GM19397 (cell line): ENCODE measurements at regions not wholly inside any gene's neighbourhood (a gene's known extent, or its start where the extent isn't known, plus 50 kb on each side); places are given as distances from the start of the nearest gene placed in this dataset.
"Not testable (repeated sequence)": the region's sequence is repeated elsewhere in the genome, so short reads cannot be mapped to it uniquely, and the experiment has no call there.

Source experiments
- ATAC-seq: cut with Tn5 transposase; IDR thresholded peaks from one replicate; pipeline ENCODE4 v1.9.1; 2021; ENCODE audit warnings: mild to moderate bottlenecking, moderate library complexity; ENCODE audit not compliant: unreplicated experiment

DNA sequence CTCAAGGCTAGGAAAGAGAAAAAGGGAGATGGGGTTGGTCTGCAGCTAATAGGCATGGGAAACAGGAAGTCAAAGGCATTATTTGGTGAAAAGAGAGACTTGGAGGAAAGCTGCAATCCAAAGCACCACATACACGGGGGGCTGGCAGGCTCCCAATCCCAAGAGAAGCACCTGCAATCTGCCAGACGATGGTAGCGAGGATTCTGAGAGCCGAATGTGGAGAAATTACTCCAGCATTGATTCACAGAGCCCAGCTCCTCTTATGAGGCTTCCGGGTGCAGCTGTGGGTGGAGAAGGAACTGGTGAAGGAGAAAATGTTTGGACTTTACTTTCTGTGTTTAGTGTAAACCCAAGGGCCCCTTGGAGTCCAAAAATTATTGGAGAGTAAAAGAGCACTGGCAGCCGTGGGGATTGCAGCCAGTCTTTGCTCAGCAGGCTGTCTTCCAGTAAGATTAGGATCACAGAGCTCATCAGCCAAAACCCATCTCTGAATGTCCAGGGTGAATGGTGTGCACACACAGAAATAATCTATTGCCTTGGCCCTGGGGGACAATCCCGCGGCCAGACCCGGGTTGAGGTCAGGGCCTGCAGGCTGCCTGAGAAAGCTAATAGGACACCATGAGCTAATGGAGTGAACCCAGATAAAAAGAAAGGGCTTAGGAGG is 197.6 kb downstream of the KIT start:
- ATAC-seq = no peak

DNA sequence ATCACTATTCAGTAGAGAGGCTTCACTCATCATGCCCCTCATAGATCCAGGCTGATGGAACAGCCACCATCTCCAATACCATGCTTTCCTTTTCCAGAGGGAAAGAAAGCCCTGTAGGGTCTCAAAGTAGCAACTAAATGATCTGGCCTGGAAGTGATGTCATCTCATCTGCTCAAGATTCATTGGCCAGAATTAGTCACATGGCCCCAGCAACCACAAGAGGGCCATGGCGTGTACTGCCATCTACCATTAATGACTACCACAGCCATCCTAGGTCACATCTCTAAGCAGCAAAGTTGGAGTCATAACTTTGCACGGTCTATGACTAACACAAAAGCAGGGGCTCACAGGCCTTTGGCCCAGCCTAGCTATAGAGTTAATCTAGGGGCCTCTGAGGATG is 194.8 kb downstream of the KIT start:
- no peak for ATAC-seq

DNA sequence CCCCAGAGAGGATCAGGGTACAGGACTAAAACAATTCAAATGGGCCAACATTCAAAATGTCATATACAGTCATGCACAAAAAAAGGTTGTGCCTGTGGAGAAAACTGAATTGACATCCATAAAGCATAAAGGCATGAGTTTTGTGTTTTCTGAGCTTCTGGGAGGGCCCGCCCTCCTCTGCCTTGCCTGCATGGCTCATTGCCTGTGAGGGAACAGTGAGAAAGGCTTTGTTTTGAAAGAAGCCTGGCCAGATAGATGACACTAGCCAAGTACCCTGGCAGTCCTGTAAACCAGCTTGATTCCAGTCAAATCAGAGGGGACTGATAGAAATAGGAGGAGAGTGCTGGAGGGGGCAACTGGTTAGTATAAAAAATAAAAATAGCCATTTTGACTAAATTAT is 194.3 kb downstream of the KIT start:
- ATAC-seq = no peak

DNA sequence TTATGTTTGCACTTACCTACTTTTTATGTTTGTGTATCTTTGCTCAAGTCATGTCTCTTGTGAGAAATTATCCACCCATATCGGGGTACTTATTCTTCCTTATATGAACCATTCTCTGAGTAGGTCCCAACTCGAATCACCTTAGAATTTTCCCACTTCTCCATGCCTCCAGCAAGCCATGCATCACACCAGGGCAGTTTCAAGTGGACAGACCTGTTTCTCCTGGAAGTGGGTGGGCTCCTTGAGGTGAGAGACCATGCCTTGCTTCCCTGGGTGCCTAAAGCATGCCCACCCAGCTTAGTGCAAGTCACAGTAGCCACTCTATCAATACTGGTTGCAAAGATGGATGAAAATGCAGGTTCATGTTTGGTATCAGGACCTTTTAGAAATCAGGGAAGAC is 187.2 kb downstream of the KIT start:
- ATAC-seq = no peak

DNA sequence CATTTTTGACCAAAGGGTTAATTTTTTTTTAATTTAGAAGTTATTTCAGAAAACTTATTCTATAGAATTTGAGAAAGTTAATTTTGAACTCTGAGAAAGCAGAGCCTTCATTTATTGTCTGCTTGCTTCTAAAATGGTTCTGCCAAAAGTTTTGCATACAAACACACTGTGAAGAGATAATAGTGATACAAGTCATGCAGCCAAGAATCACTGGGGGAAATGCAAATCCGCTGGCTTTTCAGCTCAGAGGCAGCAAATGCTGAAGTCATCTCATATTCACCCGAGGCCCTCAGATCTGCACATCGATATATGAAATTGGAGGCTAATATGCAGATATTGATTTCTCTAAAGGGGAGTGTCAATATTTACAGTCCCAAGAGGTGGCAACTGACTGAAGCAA is 186.2 kb downstream of the KIT start:
- ATAC-seq = no peak

DNA sequence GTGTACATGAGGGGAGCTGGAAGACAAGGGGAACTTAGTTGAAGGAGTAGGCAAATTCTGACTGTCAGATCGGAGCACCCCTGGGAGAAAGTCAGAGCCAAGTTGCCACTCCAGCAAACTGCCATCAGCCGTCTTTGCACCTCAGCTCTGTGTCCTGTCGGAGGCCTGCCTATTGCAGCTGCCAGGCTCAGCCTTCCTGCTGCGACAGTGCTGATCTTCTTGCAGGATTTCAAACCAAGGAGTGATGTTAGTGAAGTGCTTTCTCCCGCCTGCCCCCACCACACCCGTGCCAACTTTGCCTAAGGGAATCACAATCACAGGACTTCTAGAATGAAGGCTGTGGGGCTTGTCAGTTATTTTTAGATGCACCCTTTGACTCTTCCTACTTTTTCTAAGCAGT is 185.3 kb downstream of the KIT start:
- ATAC-seq = no peak

DNA sequence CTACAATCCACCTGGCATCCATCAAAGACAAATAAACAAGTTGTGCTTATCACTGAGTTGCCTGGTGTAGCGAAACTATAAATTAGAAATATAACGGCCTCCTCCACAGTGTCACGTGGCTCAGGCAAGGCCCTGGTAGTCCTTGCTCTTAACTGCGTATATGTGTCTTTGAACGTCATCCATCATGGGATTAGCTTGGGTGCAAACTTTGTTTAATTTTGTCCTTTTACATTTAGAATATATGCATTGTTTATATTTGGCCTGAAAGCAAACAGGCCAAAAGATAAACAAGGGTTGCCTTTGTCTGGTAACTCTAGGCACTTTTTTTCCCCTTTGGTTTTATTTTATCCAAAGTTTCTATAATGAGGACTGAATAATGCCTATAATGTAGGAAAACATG is 184.9 kb downstream of the KIT start:
- ATAC-seq = no peak

DNA sequence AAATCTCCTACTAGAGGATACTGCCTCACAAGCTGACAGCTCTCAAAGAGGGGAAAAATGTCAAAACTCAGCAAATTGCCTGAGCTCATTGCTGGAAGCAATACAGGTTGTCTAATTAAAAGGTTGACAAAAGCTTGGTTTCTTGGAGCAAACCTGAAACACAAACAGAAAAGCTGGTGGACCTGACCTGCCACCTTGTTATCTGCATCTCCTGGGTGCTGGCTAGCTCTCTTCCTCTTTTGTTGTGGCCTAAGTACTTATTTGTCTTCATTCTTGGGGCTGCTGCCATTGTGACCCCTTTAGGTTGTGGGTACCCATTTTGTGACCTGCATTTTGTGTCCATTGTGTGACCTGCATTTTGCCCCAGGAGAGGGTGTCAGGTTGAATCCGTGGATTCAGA is 184.5 kb downstream of the KIT start:
- ATAC-seq = no peak

DNA sequence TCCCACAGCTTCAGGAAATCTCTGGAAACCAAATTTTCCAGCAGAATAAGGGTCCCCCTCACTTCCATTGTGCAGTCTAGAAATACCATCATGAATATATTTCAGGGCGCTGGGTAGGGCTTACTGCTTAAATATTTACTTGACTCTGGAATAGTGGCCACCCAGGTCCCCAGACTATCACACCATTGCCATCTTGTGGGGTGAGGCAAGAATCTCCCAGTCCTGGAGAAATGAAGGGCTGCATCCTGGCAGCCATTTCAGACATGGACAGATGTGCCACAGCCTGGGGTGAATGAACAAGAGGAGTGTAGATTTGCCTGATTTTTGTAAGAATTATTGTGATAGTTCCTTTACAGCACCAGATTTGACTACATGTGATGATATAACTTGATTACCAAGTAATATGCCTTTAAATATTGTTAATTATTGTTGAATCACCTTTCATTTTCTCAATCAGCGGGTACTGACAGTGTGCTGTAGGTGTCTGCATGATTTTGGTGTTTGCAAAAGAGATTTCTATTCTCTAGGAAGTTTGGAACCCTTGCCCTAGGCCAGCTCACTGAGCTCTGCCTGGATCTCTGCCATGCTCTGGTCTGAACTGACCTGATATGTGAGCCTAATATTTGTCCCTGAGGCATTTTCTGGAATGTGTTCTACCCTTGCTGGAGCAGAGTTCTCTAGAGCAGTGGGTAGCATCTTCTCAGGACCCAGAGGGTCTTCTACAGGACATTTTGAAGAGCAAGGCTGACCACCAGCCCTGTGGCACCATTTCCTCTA is 183.4 kb downstream of the KIT start:
- ATAC-seq = no peak

DNA sequence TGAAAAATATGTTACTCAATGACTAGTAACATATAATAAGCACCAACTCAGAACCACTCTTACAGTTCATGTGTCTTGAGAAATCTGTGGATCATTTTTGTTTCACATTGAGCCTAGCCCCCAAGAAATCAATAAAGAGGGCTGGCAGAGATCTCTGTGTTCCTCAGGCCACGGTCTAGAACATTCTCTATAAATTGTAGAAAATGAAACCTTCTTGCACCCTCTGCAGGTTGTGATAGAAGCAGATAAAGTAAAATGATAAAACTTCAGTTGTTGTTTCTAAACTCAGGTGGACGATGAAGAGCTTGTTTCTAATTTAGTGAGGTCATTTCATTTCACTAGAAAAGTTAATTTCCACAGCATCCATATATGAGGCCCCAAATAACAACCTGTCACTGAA is 182.7 kb downstream of the KIT start:
- no peak for ATAC-seq

DNA sequence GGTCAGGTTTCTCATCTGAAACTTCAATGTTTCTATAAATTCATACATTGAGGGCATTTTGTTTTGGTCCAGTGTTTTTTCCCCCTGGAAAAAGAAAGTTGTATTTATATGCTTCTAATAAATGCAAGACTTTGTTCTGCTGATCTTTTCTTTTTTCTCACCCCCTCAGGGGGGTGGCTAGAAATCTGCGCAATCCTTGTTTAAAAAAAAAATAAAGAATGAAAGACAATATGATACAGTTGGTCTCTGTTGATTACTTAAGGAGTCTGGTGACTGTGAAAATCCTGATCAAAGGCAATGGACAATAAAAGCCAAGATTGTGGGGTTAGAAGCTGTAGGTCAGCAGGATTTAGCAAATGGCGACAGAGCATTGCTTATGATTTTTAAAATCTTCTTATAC is 180.5 kb downstream of the KIT start:
- ATAC-seq = no peak

DNA sequence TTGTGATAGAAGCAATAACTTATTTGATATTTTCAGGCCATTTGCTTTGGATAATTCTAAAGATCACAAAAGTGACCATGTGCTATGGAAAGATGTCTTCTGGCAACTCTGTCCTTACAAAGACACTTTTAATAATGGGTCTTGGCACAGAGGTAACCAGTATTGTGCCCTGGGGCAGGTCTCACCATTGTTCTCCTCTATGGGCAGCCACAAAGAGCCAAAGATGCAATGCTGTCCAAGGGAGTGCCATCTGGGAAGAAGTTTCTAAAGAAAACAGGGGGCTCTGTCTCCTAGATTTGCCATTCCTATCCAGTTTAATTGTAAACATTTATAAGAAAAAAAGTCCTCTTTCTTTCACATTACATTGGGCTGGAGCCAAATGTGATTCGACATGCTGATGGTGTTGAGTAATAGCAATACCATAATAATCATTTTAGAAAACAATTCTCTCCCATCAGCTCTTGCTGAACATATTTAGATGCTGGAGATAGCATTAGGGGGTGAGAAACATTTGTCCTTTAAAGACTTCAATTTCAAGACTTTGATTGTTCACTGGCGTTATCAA is 179.9 kb downstream of the KIT start:
- no peak for ATAC-seq

DNA sequence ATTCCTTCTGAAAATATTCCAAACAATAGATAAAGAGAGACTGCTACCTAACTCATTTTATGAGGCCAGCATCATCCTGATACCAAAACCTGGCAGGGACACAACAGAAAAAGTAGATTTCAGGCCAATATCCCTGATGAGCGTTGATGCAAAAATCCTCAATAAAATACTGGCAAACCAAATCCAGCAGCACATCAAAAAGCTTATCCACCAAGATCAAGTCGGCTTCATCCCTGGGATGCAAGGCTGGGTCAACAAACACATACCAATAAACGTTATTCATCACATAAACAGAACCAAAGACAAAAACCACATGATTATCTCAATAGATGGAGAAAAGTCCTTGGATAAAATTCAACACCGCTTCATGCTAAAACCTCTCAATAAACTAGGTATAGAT is 170.6 kb downstream of the KIT start:
- not testable (repeated sequence) for ATAC-seq

DNA sequence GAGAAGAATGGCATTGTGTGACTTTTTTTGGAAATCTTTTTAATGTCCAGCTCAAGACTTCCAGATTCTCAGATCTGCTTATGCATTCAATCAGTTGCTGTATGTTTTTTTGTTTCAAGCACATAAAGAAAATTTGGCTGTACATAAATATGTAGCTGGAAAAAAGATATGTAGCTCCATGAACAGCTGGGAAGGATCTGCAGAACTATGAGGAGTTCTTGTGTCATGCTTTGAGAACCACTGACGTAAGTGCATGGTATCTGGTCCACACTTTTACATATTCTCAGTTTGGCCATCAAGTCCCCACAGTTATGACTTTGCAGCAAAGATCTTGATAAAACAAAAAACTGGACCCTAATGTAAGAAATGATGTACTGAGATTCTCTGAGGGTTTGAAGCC is 165.9 kb downstream of the KIT start:
- no peak for ATAC-seq

DNA sequence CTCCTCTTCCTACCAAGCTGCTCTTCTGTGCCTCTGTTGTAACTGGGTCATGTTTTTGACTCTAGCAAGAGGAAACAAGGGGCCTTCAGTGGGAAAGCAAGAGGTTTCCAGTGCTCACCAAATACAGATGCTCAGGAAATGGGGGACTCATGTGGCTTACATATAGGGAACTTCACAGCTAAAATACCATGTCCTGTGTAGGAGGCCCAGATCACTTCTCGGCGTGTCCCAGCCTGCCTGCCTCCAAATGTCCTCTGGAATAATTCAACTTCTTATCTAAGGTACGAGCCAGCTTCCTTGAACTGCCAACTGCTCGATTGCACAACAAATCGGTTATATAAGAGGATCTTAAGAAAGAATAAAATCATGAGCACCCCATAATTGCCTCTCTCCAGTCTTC is 161.3 kb downstream of the KIT start:
- ATAC-seq = no peak

DNA sequence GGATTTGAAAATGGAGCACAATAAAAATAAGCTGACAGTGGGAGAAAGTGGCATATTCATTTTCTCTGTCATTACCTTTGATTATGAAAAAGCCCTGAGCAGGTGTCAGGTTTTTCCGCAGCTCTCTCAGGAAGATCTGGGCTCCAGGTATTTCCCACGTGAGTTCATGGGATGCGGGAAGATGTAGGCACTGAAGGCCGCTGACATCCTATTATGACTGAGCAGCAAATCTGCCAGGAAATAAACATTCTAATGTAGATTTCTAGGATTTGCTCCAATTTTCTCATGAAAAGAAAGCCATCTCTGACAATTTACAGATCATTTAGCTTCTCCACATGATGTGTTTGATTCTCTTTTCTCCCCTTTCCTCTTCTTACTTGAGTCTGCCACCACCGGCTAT is 160.7 kb downstream of the KIT start:
- no peak for ATAC-seq

DNA sequence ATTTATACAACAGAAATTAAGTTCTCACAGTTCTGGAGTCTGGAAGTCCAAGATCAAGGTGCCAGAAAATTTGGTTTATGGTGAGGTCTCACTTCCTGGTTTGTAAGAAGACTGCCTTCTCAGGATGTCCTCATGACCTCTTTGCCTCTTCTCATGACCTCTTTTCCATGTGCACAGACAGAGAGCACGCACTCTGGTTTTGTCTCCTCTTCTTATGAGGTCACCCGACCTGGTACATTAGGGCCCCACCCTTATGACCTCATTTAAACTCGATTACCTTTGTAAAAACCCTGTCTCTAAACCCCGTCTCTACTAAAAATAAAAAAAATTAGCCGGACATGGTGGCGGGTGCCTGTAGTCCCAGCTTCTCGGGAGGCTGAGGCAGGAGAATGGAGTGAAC is 155.9 kb downstream of the KIT start:
- ATAC-seq = no peak

DNA sequence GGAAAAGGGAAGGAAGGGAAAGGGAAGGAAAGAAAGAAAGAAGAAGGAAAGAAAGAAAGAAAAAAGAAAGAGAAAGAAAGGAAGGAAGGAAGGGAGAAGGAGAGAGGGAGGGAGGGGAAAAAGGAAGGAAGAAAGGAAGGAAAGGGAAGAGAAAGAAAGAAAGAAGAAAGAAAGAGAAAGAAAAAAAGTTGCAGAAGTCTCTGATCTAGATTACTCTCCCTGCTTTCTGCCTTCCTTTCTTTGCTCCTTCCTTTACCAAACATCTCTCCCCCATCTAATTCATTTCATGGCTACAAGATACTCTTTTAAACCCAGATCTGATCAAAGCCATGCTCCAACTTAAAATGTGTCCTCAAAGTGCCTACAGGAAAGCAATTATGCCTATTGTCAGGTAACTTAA is 148.6 kb downstream of the KIT start:
- no peak for ATAC-seq

DNA sequence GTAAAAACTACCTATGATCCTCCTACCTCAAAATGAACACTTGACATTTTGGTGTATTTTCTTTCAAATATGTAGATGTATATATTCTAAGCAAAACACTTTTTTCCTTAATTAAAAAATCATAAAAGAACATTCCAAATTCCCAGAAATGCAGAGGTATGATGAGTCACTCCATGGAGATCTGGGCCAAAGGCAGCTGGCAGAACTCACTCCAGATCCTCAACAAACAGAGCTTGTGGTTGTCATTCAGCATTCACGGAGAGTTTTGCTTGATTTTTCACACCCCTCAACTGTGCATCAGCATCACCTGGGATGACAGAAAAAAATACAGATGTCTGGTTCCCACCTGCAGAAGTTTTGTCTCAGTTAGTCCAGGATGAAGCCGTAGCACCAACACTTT is 144.6 kb downstream of the KIT start:
- no peak for ATAC-seq

DNA sequence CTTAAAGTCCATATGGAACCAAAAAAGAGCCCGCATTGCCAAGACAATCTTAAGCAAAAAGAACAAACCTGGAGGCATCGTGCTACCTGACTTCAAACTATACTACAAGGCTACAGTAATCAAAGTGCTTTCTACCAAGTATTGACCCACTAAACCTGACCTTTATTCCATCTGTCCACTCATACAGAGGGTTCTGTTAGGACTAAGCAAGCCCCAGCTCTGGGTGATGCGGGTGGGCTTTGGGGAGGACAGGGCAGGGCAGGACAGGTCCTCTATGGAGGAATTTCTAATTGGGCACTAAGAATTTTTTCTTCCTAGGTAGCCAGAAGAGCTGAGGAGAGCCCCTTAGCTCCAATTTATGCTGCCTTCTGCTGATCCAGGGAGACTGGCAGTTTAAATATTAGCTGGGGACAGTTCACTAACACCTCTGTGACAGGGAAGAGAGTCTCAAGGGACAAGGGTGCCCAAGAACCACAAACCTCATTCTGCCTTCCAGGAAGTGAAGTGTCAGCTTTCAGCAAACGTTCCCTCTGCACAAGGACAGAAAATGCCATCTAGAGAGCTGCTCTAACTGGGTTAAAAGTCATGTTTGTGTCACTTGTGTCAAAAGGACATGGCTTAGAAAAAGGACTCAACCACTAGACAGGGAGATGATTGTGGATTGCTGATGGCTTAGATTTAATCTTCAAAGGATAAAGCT is 143.2 kb downstream of the KIT start:
- peak; percentile 78 for ATAC-seq

DNA sequence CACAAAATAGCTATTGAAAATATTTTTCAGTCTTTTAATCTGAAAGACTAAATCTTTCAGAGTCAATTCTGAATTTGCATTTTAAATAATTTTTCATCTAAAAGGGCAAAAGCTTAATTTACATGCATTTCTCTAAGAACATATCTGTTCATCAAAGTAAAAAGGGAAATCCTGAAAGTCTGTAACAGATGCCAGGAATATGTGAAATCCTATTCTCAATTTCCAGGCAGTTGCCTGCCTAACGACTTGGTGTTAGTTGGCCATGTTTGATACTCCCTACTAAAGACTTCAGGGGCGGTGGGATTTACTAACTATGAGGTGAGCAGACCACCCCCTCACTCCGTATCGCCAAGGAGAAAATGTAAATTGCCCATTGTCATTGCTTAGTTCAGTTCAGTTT is 136.8 kb downstream of the KIT start:
- ATAC-seq = no peak

DNA sequence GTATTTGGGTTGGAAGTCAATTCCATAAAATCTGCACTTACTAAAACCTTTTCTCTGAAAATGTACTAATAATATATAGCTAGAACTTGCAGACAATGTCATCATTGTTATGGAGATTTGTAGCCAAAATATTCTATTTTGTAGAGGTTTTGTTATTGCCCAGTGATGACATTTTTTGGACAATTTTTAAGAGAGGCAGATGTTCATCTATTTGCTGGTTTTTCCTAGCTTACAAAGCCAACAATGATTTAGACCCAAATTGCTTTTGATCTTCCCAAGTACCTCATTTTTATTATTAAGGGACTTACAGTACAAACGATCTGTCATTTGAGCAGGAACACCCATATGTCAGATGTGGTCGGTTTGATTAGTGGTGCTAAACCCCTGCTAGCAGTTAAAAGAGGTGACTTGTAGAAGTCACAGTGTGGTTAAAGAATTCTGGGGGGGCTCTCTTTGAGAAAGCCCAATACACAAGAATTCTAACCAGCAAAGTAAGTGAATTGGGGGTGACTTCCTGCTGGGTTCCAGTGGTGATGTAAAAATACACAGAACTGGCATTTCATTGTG is 136.2 kb downstream of the KIT start:
- ATAC-seq = no peak
